ENCODE measurements at regions not wholly inside any gene's neighbourhood (a gene's known extent, or its start where the extent isn't known, plus 50 kb on each side); places are given as distances from the start of the nearest gene placed in this dataset.
"Not testable (repeated sequence)": the region's sequence is repeated elsewhere in the genome, so short reads cannot be mapped to it uniquely, and the experiment has no call there.

DNA sequence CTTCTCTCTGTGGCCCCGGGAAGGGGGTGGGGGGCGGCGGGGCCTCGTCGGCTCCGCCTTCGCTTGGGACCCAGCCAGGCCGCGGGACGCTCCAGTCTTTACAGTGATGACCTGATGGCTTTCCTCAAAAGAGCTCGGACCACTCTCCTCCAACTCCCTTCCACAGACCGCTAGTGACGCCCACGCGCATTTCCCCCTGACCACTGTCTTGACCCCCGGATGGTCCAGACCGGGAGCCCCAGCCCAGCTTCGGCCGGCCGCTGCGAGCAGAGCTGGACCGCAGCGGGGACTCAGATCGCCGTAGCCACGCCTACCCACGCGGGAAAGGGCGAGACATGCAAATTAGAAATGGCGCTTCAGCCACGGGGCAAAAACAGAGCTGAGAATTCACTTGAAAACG, 81.6 kb upstream of the RNU2-1 start:
- no peaks in the 10 kb centered on the region for H3K27me3 ChIP-seq (replicated peaks; ENCODE audit: insufficient read depth)
- H3K4me3 ChIP-seq: no peak overlapping the region
- TF ChIP-seq POLR2A (IDR thresholded peaks at IDR 0.05) (no peak), POLR2AphosphoS5 (IDR thresholded peaks at IDR 0.05) (no peak)
- TF ChIP-seq, protein P1, sequence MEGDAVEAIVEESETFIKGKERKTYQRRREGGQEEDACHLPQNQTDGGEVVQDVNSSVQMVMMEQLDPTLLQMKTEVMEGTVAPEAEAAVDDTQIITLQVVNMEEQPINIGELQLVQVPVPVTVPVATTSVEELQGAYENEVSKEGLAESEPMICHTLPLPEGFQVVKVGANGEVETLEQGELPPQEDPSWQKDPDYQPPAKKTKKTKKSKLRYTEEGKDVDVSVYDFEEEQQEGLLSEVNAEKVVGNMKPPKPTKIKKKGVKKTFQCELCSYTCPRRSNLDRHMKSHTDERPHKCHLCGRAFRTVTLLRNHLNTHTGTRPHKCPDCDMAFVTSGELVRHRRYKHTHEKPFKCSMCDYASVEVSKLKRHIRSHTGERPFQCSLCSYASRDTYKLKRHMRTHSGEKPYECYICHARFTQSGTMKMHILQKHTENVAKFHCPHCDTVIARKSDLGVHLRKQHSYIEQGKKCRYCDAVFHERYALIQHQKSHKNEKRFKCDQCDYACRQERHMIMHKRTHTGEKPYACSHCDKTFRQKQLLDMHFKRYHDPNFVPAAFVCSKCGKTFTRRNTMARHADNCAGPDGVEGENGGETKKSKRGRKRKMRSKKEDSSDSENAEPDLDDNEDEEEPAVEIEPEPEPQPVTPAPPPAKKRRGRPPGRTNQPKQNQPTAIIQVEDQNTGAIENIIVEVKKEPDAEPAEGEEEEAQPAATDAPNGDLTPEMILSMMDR (IDR thresholded peaks at IDR 0.05): no peak
- H3K27ac ChIP-seq: no peak overlapping the region
- no peak for DNase-seq (ENCODE audit: low spot score)
- WGBS: 0% methylated on average over 24 of the region's 32 CpGs
- H3K36me3 ChIP-seq: no peaks in the 10 kb centered on the region
- intact Hi-C loops (cut with DNase I): no loop called here
- H3K9me3 ChIP-seq: no peaks in the 10 kb centered on the region
- no peaks in the 10 kb centered on the region for H3K4me1 ChIP-seq (replicated peaks)

DNA sequence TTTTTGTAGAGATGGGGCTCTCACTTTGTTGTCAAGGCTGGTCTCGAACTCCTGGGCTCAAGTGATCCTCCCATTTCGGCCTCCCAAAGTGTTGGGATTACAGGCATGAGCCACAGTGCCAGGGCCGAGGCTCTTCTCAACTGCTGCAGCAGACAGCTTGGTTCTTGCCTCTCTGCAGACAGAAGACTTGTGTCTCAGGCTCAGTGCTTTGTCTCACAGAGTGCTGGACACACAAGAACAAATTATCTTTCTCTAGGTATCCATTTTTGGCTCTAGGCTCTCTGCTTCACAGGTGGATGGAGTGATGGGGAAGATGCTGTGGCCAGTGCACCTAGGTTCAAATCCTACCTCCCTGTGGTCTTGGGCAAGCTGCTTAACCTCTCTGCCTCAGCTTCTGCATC, 80.8 kb upstream of the RNU2-1 start:
- H3K27ac ChIP-seq: no peak overlapping the region
- no peaks in the 10 kb centered on the region for H3K4me1 ChIP-seq (replicated peaks)
- no peaks in the 10 kb centered on the region for H3K36me3 ChIP-seq
- no peak overlapping the region for H3K4me3 ChIP-seq
- no peak for DNase-seq (ENCODE audit: low spot score)
- intact Hi-C loops (cut with DNase I): no loop called here
- WGBS: 91% methylated on average over 3 of the region's 3 CpGs
- no peaks in the 10 kb centered on the region for H3K27me3 ChIP-seq (replicated peaks; ENCODE audit: insufficient read depth)
- no peaks in the 10 kb centered on the region for H3K9me3 ChIP-seq
- TF ChIP-seq POLR2AphosphoS5 (IDR thresholded peaks at IDR 0.05): no peak
- TF ChIP-seq, protein P1 (IDR thresholded peaks at IDR 0.05): no peak
- no peak for TF ChIP-seq POLR2A (IDR thresholded peaks at IDR 0.05)

DNA sequence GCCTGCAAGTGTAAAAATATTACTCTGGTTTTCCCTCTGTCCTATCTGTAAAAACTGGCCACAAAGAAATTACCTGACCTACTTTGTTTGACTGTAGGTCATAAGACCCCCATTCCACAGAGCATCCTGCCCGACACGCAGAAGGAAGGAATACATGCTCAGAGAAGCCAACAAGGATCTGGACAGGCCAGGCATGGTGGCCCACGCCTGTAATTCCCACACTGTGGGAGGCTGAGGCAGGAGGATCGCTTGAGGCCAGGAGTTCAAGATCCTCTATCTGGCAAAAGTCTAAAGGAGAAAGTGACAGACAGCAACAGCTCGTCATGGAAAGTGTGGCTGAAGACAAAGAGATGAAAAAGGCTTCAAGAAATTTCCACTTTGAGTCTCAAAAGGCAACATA, 78.2 kb upstream of the RNU2-1 start:
- intact Hi-C loops (cut with DNase I): no loop called here
- WGBS: 95% methylated on average over 5 of the region's 5 CpGs
- H3K9me3 ChIP-seq: no peaks in the 10 kb centered on the region
- TF ChIP-seq POLR2A (IDR thresholded peaks at IDR 0.05) (no peak), POLR2AphosphoS5 (IDR thresholded peaks at IDR 0.05) (no peak)
- TF ChIP-seq, protein P1 (IDR thresholded peaks at IDR 0.05): no peak
- no peak for DNase-seq (ENCODE audit: low spot score)
- H3K4me3 ChIP-seq: no peak overlapping the region
- no peaks in the 10 kb centered on the region for H3K36me3 ChIP-seq
- no peak overlapping the region for H3K27ac ChIP-seq
- no peaks in the 10 kb centered on the region for H3K4me1 ChIP-seq (replicated peaks)
- H3K27me3 ChIP-seq (replicated peaks; ENCODE audit: insufficient read depth): no peaks in the 10 kb centered on the region

DNA sequence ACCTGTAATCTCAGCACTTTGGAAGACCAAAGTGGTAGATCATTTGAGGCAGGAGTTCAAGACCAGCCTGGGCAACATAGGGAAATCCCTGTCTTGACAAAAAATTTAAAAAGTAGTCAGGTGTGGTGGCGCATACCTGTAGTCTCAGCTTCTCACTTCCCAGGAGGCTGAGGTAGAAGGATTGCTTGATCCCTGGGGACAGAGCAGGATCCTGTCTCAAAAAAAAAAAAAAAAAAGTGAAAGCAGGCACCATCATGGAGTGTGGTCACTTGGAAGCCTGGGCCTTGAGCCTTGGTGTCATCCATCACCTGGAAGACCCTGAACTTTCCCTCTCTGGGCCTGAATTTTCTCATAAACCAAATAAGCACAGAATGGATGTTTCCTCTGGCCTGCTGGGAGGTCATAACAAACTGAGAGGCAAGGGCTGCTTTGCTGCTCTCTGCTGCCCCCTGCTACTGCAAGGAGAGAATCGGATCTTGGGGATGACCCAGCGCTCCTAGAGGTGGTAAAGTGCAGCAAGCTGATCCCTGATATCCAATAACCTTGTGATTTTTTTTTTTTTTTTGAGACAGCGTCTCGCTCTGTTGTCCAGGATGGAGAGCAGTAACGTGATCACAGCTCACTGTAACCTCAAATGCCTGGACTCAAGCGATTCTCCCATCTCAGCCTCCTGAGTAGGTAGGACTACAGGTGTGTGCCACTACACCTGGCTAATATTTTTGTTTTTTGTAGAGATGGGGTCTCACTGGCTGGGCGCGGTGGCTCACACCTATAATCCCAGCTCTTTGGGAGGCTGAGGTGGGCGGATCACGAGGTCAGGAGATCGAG, 75.9 kb upstream of the RNU2-1 start:
- Histone ChIP-seq H3K9me3 (no peaks in the 10 kb centered on the region), H3K27ac (no peak overlapping the region), H3K36me3 (no peaks in the 10 kb centered on the region), H3K4me3 (no peak overlapping the region), H3K27me3 (replicated peaks; ENCODE audit: insufficient read depth) (no peaks in the 10 kb centered on the region), H3K4me1 (replicated peaks) (no peaks in the 10 kb centered on the region)
- TF ChIP-seq, protein P1 (IDR thresholded peaks at IDR 0.05): no peak
- intact Hi-C loops (cut with DNase I): no loop called here
- WGBS: 38% methylated on average over 12 of the region's 12 CpGs
- DNase-seq (ENCODE audit: low spot score): peak; percentile 2

DNA sequence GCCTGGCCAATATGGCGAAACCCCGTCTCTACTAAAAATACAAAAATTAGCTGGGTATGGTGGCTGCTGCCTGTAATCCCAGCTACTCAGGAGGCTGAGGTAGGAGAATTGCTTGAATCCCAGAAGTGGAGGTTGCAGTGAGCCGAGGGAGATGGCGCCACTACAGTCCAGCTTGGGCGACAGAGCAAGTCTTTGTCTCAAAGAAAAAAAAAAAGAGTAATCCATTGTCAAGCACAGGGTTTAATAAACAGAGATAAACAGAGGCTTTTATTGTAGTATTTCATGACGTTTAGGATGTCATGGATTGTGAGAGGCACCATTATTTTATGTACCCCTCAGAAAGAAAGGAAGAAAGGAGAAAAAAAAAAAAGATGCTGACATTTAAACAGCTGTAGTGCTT, 75.2 kb upstream of the RNU2-1 start:
- Histone ChIP-seq H3K4me1 (replicated peaks) (no peaks in the 10 kb centered on the region), H3K27ac (no peak overlapping the region), H3K36me3 (no peaks in the 10 kb centered on the region), H3K9me3 (no peaks in the 10 kb centered on the region), H3K4me3 (no peak overlapping the region), H3K27me3 (replicated peaks; ENCODE audit: insufficient read depth) (no peaks in the 10 kb centered on the region)
- DNase-seq (ENCODE audit: low spot score): peak; percentile 1
- no peak for TF ChIP-seq POLR2AphosphoS5 (IDR thresholded peaks at IDR 0.05)
- TF ChIP-seq, protein P1 (IDR thresholded peaks at IDR 0.05): no peak
- TF ChIP-seq POLR2A (IDR thresholded peaks at IDR 0.05): no peak
- 74% methylated on average over 6 of the region's 6 CpGs for WGBS
- intact Hi-C loops (cut with DNase I): no loop called here

DNA sequence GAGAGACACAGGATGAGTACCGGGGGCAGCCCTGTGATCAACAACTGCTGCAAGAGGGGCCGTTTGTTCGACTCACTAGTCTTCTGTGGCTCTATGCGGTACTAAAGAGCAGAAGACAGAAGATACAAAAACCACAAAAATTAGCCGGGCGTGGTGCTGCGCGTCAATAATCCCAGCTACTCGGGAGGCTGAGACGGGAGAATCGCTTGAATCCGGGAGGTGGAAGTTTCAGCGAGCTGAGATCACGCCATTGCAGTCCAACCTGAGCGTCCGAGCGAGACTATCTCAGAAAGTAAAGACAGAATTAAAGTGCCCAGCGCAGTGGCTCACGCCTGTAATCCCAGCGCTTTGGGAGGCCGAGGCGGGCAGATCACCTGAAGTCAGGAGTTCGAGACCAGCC, 71.0 kb upstream of the RNU2-1 start:
- H3K4me3 ChIP-seq; H3K9me3 ChIP-seq; H3K27me3 ChIP-seq (replicated peaks; ENCODE audit: insufficient read depth); H3K36me3 ChIP-seq; H3K27ac ChIP-seq; DNase-seq (ENCODE audit: low spot score); H3K4me1 ChIP-seq (replicated peaks); intact Hi-C loops (cut with DNase I): not testable (repeated sequence)
- WGBS: 100% methylated on average over 8 of the region's 23 CpGs

DNA sequence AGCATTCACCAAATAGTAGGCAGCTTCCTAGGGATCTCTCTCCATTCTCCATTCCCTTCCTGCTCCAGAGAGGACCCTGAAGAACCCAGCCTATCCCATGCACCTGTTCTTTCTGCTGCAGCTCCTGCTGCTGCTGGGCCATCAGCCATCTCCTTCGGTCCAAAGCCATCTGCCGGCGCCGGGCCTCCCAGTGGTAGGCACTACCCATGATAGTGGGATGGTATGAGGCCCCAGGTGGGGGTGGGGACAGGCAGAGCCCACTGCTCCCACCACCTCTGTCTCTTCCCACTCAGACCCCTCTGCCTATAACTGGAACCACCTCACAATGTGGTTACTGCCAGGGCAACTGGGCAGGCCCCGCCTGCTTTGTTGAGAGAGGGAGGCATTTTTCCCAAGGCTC, 69.3 kb upstream of the RNU2-1 start:
- DNase-seq (ENCODE audit: low spot score); H3K27ac ChIP-seq; H3K9me3 ChIP-seq; H3K36me3 ChIP-seq; H3K4me3 ChIP-seq; H3K27me3 ChIP-seq (replicated peaks; ENCODE audit: insufficient read depth); H3K4me1 ChIP-seq (replicated peaks); intact Hi-C loops (cut with DNase I): not testable (repeated sequence)
- WGBS: no CpG with 5 or more reads among the region's 5 CpGs
